Lower lobe of right lung (tissue), 2 donors: ENCODE measurements at regions not wholly inside any gene's neighbourhood (a gene's known extent, or its start where the extent isn't known, plus 50 kb on each side); places are given as distances from the start of the nearest gene placed in this dataset.
"Not testable (repeated sequence)": the region's sequence is repeated elsewhere in the genome, so short reads cannot be mapped to it uniquely, and the experiment has no call there.

Experiments used
- ATAC-seq, 2 donors: fragments of 200-7000 bp; cut with Tn5 transposase; one replicate each; pipeline ENCODE4 v1.9.1; 2020 to 2022; ENCODE audit warnings: mild to moderate bottlenecking in 2 of 2, moderate library complexity in 2 of 2
- DNase-seq: peaks from one replicate; pipeline ENCODE4 v3.0.0-alpha.2; 2020
- H3K27ac ChIP-seq: fragments of 200-600 bp; one replicate; pipeline ENCODE4 v1.8.0; 2022
- H3K27me3 ChIP-seq: fragments of 200-600 bp; one replicate; pipeline ENCODE4 v1.8.0; 2022; ENCODE audit warnings: low read depth
- H3K36me3 ChIP-seq: fragments of 200-600 bp; one replicate; pipeline ENCODE4 v1.8.0; 2022; ENCODE audit warnings: mild to moderate bottlenecking
- H3K4me1 ChIP-seq: fragments of 200-600 bp; one replicate; pipeline ENCODE4 v1.8.0; 2022
- H3K4me3 ChIP-seq: fragments of 200-600 bp; one replicate; pipeline ENCODE4 v1.8.0; 2022; ENCODE audit warnings: mild to moderate bottlenecking
- H3K9me3 ChIP-seq: fragments of 200-600 bp; one replicate; pipeline ENCODE4 v1.8.0; 2022
- intact Hi-C: fragments of 100-400 bp; cut with DNase I; formaldehyde crosslinking; loops from one replicate; pipeline ENCODE4 v1.11.0; 2022
- TF ChIP-seq, protein P1 (sequence below): fragments of 200-600 bp; IDR thresholded peaks from one replicate; pipeline ENCODE4 v1.8.0; 2022; ENCODE audit warnings: antibody characterized with exemption, mild to moderate bottlenecking
- donor health status: DM: no; HTN: yes; CAD: no; lungs with severe emphysema.

DNA sequence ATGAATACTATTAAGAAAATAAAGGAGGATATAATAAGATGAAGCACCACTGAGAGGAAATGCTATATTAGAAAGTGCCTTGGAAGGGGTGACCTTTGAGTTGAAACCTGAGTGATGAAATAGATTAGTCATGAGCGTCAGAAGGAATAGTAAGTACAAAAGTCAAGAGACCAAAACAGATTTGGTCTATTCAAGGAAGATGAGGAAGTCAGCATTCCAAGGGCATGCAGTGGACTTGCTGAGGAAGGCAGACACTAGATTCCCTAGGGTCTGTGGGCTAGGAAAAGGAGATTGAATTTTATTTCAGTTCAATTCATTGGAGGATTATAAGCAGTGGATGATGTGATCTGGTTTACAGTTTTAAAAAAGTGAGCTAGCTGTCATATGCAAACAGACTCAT is 73.0 kb upstream of the WDFY3 start:
- H3K27ac ChIP-seq, result no peak overlapping the region
- no peak overlapping the region for H3K4me3 ChIP-seq
- H3K36me3 ChIP-seq, result no peaks in the 10 kb centered on the region
- DNase-seq (no peak), ATAC-seq (peak in 1 of 2 donors; percentile 47)
- intact Hi-C loops, result no loop called here
- TF ChIP-seq, protein P1, sequence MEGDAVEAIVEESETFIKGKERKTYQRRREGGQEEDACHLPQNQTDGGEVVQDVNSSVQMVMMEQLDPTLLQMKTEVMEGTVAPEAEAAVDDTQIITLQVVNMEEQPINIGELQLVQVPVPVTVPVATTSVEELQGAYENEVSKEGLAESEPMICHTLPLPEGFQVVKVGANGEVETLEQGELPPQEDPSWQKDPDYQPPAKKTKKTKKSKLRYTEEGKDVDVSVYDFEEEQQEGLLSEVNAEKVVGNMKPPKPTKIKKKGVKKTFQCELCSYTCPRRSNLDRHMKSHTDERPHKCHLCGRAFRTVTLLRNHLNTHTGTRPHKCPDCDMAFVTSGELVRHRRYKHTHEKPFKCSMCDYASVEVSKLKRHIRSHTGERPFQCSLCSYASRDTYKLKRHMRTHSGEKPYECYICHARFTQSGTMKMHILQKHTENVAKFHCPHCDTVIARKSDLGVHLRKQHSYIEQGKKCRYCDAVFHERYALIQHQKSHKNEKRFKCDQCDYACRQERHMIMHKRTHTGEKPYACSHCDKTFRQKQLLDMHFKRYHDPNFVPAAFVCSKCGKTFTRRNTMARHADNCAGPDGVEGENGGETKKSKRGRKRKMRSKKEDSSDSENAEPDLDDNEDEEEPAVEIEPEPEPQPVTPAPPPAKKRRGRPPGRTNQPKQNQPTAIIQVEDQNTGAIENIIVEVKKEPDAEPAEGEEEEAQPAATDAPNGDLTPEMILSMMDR, result no peak
- peaks cover 4% of the 10 kb centered on the region for H3K9me3 ChIP-seq
- no peaks in the 10 kb centered on the region for H3K4me1 ChIP-seq
- no peaks in the 10 kb centered on the region for H3K27me3 ChIP-seq

DNA sequence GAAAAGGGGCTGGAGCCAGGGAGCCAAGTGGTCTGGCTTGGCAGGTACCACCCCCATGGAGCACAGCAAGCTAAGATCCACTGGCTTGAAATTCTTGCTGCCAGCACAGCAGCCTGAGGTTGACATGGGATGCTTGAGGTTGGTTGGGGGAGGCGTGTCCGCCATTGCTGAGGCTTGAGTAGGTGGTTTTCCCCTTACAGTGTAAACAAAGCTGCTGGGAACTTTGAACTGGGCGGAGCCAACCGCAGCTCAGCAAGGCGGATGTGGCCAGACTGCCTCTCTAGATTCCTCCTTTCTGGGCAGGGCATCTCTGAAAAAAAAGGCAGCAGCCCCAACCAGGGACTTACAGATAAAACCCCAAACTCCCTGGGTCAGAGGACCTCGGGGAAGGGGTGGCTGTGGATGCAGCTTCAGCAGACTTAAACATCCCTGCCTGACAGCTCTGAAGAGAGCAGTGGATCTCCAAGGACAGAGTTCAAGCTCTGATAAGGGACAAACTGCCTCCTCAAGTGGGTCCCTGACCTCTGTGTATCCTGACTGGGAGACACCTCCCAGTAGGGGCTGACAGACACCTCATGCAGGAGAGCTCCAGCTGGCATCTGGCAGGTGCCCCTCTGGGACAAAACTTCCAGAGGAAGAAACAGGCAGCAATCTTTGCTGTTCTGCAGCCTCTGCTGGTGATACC is 77.5 kb upstream of the WDFY3 start:
- ATAC-seq, result not testable (repeated sequence)

DNA sequence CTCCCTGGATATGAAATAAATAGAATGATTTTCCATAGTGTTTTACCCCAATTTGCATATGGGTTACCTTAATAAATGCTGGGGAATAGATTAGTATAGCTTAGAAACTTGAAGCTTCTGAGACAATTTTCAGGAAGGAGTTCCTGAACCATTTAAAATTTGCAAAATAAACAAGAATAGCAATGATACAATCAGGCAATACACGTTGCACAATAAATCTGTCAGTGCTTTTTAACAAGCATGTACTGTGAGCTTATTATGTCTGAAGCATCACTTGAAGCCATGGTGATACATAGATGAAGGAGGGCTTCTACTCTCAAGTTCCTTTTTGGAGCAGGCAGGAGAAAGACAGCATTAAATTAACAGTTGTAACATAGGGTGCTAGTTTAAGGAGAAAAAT is 84.2 kb upstream of the WDFY3 start:
- ATAC-seq, result no peak
- Histone ChIP-seq H3K36me3 (no peaks in the 10 kb centered on the region), H3K4me1 (no peaks in the 10 kb centered on the region), H3K9me3 (no peaks in the 10 kb centered on the region), H3K27ac (no peak overlapping the region), H3K27me3 (no peaks in the 10 kb centered on the region), H3K4me3 (no peak overlapping the region)
- intact Hi-C loops, result no loop called here
- TF ChIP-seq, protein P1, result no peak
- DNase-seq, result no peak

More for the DNA sequence above, 77.5 kb upstream of the WDFY3 start:
- H3K4me1 ChIP-seq, H3K4me3 ChIP-seq, H3K9me3 ChIP-seq, intact Hi-C loops, H3K27ac ChIP-seq, DNase-seq, H3K27me3 ChIP-seq, H3K36me3 ChIP-seq: not testable (repeated sequence)

DNA sequence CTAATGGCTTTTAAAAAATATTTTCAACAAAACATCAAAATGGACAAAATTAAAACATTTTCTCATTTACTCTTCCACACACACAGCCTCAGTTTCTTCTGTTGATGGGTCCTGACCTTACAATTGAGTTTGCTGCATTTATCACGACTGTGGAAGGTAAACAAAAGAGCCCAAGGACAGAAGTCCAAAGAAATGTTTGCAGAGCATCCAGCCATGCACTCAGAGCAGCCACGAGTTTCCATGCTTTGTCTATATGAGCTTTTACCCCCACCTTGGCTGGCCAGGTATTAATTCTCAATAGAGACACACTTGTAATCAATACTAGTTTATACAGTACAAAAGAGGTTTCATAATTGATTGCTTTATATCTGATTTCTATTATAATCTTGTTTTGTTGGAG is 85.0 kb upstream of the WDFY3 start:
- DNase-seq (no peak), ATAC-seq (no peak)
- intact Hi-C loops, result no loop called here
- Histone ChIP-seq H3K36me3 (no peaks in the 10 kb centered on the region), H3K27ac (no peak overlapping the region), H3K27me3 (no peaks in the 10 kb centered on the region), H3K9me3 (no peaks in the 10 kb centered on the region), H3K4me3 (no peak overlapping the region), H3K4me1 (no peaks in the 10 kb centered on the region)
- TF ChIP-seq, protein P1, result no peak

DNA sequence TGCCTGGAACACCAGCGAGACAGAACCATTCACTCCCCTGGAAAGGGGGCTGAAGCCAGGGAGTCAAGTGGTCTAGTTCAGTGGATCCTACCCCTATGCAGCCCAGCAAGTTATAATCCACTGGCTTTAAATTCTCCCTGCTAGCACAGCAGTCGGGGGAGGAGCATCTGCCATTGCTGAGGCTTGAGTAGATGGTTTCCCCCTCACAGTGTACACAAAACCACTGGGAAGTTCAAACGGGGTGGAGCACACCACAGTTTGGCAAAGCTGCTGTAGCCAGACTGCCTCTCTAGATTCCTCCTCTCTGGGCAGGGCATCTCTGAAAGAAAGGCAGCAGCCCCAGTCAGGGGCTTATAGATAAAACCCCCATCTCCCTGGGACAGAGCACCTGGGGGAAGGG is 88.4 kb upstream of the WDFY3 start:
- H3K27ac ChIP-seq, DNase-seq, H3K9me3 ChIP-seq, ATAC-seq, intact Hi-C loops, H3K4me1 ChIP-seq, H3K36me3 ChIP-seq, H3K27me3 ChIP-seq, H3K4me3 ChIP-seq: not testable (repeated sequence)

DNA sequence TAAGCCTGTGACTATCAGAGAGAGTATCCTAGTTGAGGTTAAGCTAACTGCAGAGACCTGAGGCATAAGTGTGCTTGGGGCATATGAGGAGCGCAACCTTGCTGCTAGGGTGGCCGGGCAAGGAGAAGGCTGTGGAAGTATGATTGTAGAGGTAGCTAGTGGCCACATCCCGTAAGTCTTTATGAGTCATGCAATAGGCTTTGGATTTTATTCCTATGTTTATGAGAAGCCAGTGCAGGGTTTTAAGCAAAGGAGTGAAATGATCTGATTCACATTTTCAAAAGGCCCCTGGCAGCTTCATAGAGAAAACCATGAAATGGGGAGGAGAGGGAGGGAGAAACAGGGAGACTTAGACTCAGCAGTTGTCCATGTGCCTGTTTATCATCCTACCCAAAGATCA is 92.1 kb upstream of the WDFY3 start:
- DNase-seq (no peak), ATAC-seq (no peak)
- Histone ChIP-seq H3K4me3 (no peak overlapping the region), H3K27me3 (no peaks in the 10 kb centered on the region), H3K9me3 (no peaks in the 10 kb centered on the region), H3K27ac (no peak overlapping the region), H3K4me1 (no peaks in the 10 kb centered on the region), H3K36me3 (no peaks in the 10 kb centered on the region)
- TF ChIP-seq, protein P1, result no peak
- intact Hi-C loops, result no loop called here

DNA sequence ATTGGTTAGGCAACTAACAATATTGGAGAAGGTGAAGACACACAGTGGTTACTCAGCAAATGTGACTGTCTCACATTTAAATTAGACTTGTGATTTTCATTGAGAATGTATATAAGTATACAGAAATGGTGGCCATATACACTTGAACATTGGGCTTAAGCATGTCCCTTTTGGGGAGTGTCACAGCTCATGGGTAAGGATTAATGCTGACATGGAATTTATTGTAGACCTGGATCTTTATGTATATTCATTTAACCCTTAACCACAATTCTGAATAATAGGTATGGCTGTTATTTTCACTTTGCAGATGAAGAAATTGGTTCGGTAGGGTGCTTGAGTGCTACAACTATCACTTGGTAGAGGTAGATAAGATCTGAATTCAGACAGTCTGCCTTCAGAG is 95.5 kb upstream of the WDFY3 start:
- Histone ChIP-seq H3K36me3 (no peaks in the 10 kb centered on the region), H3K4me1 (no peaks in the 10 kb centered on the region), H3K27ac (no peak overlapping the region), H3K4me3 (no peak overlapping the region), H3K9me3 (no peaks in the 10 kb centered on the region), H3K27me3 (no peaks in the 10 kb centered on the region)
- TF ChIP-seq, protein P1, result no peak
- ATAC-seq (no peak), DNase-seq (no peak)
- intact Hi-C loops, result no loop called here
